ENCODE measurements at regions not wholly inside any gene's neighbourhood (a gene's known extent, or its start where the extent isn't known, plus 50 kb on each side); places are given as distances from the start of the nearest gene placed in this dataset.

DNA sequence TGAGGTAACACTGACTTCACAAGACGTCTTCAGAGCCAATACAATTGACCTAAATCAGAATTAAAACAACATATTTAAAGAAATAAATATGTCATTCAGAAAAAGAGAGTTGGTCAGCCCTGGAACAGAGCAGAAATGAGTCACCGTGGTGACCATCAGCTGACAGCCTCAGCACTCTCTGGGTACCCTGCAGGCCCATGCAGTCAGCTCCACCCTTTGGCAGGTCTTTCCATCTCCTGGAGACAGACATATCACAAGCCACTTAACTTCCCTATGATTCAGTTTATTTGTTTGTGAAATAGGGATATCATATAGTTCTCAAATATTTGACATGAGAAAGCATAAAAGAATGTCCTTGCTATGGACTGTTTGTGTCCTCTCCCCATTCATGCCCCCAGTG lies 151.6 kb upstream of the MEF2C start:
- TF ChIP-seq, protein P1, sequence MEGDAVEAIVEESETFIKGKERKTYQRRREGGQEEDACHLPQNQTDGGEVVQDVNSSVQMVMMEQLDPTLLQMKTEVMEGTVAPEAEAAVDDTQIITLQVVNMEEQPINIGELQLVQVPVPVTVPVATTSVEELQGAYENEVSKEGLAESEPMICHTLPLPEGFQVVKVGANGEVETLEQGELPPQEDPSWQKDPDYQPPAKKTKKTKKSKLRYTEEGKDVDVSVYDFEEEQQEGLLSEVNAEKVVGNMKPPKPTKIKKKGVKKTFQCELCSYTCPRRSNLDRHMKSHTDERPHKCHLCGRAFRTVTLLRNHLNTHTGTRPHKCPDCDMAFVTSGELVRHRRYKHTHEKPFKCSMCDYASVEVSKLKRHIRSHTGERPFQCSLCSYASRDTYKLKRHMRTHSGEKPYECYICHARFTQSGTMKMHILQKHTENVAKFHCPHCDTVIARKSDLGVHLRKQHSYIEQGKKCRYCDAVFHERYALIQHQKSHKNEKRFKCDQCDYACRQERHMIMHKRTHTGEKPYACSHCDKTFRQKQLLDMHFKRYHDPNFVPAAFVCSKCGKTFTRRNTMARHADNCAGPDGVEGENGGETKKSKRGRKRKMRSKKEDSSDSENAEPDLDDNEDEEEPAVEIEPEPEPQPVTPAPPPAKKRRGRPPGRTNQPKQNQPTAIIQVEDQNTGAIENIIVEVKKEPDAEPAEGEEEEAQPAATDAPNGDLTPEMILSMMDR (IDR thresholded peaks at IDR 0.05) = no peak
- TF ChIP-seq POLR2A (IDR thresholded peaks at IDR 0.05; ENCODE audit: low read depth) = no peak
- no peak for TF ChIP-seq EP300 (IDR thresholded peaks at IDR 0.05)

Measured in esophagus muscularis mucosa (tissue), 4 donors.